CD4-positive, alpha-beta T cell (primary cell): ENCODE measurements at regions not wholly inside any gene's neighbourhood (a gene's known extent, or its start where the extent isn't known, plus 50 kb on each side); places are given as distances from the start of the nearest gene placed in this dataset.

Experiments
- ATAC-seq: fragments of 200-7000 bp; cut with Tn5 transposase; one replicate; pipeline ENCODE4 v1.10.0; 2022; ENCODE audit warnings: mild to moderate bottlenecking; ENCODE audit not compliant: poor library complexity
- CTCF ChIA-PET: fragments of 350-600 bp; sonication (Branson Sonifier 250); formaldehyde crosslinking; loops from one replicate; lab custom pipeline; 2021; ENCODE audit warnings: antibody characterized with exemption, inconsistent platforms; lab: Charles Lee
- POLR2A ChIA-PET: fragments of 350-600 bp; sonication (Branson Sonifier 250); formaldehyde crosslinking; loops from one replicate; lab custom pipeline; 2021; ENCODE audit warnings: antibody characterized with exemption, inconsistent platforms; lab: Charles Lee
- DNase-seq, 14 experiments: peaks; one replicate each; pipeline ENCODE4 v3.0.0-alpha.2; 2013 to 2020; ENCODE audit warnings: mixed read lengths in 2 of 14
- H3K27ac ChIP-seq, 2 donors: one replicate each; pipeline versions ENCODE4 v1.5.1 to v1.7.0; 2013; ENCODE audit warnings: low read length in 2 of 2, low read depth in 1 of 2, mild to moderate bottlenecking in 1 of 2
- H3K27me3 ChIP-seq, 2 experiments: 1 replicate in 1 of 2; 2 replicates in 1 of 2; pipeline versions ENCODE4 v1.6.1 to v1.7.0; 2013; ENCODE audit warnings: low read length in 2 of 2, control low read depth in 1 of 2, mild to moderate bottlenecking in 1 of 2, moderate library complexity in 1 of 2; ENCODE audit not compliant: insufficient read depth in 2 of 2, control insufficient read depth in 1 of 2
- H3K36me3 ChIP-seq: one replicate; pipeline ENCODE4 v1.6.1; 2013; ENCODE audit warnings: low read length, control low read depth; ENCODE audit not compliant: insufficient read depth
- H3K4me1 ChIP-seq: one replicate; pipeline ENCODE4 v1.6.1; 2013; ENCODE audit warnings: low read length, control low read depth; ENCODE audit not compliant: insufficient read depth
- H3K4me3 ChIP-seq: one replicate; pipeline ENCODE4 v1.5.1; 2013; ENCODE audit warnings: mild to moderate bottlenecking, low read length, moderate library complexity
- H3K9me3 ChIP-seq, 2 experiments: 1 replicate in 1 of 2; 2 replicates in 1 of 2; pipeline versions ENCODE4 v1.6.1 to v1.7.0; 2013; ENCODE audit warnings: low read length in 2 of 2, mild to moderate bottlenecking in 2 of 2, control low read depth in 1 of 2, moderate library complexity in 1 of 2; ENCODE audit not compliant: control insufficient read depth in 1 of 2, insufficient read depth in 1 of 2
- H3K27ac Mint-ChIP-seq: one replicate; pipeline ENCODE4 v1.8.0; 2020; ENCODE audit warnings: mixed read lengths
- H3K27me3 Mint-ChIP-seq: one replicate; pipeline ENCODE4 v1.8.0; 2021; ENCODE audit warnings: mixed read lengths
- H3K36me3 Mint-ChIP-seq: one replicate; pipeline ENCODE4 v1.8.0; 2021; ENCODE audit warnings: low read depth, mixed read lengths
- H3K4me1 Mint-ChIP-seq: one replicate; pipeline ENCODE4 v1.8.0; 2021; ENCODE audit warnings: low read depth, mixed read lengths
- H3K4me3 Mint-ChIP-seq: one replicate; pipeline ENCODE4 v1.8.0; 2020; ENCODE audit warnings: mild to moderate bottlenecking, mixed read lengths
- H3K9me3 Mint-ChIP-seq: one replicate; pipeline ENCODE4 v1.8.0; 2020; ENCODE audit warnings: mixed read lengths
- intact Hi-C, 2 experiments: fragments of 100-400 bp; cut with DNase I in 1 of 2; cut with micrococcal nuclease in 1 of 2; formaldehyde crosslinking; loops; one replicate each; pipeline versions ENCODE4 v1.15.1 to v1.9.0; 2023 to 2025; cut with DNase I, micrococcal nuclease
- TF ChIP-seq, protein P1 (sequence below): fragments of 200-600 bp; IDR thresholded peaks from one replicate; pipeline ENCODE4 v1.8.0; 2022; ENCODE audit warnings: antibody characterized with exemption, mild to moderate bottlenecking

DNA sequence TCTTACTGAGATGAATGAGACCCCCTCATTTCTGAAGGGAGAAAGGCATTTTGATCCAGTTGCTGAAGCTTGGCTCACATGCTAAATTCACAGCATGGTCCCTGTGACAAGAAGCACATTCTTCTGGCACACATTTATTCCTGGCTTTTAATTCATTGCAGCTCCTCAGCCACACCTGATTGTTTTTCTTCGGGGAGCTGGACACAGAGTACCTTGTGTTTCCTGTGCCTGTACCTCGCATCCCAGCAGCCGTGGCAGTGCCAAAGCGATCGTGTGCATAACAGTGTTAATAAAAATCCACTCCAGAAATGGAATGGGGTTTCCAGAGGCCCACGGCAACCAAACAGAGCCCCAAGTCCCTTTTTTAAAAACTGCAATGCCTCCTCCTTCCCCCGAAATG is 615.3 kb upstream of the MGMT start:
- intact Hi-C loops: no loop called here
- H3K27me3 Mint-ChIP-seq: no peaks in the 10 kb centered on the region
- no peaks in the 10 kb centered on the region for H3K36me3 ChIP-seq
- H3K9me3 Mint-ChIP-seq: no peaks in the 10 kb centered on the region
- no peaks in the 10 kb centered on the region for H3K4me1 ChIP-seq
- no peaks in the 10 kb centered on the region for H3K36me3 Mint-ChIP-seq
- no peak overlapping the region for H3K27ac Mint-ChIP-seq
- peaks cover 0 to 12% of the 10 kb centered on the region in 2 experiments for H3K9me3 ChIP-seq
- H3K27ac ChIP-seq: no peak overlapping the region
- no peak for DNase-seq
- TF ChIP-seq, protein P1, sequence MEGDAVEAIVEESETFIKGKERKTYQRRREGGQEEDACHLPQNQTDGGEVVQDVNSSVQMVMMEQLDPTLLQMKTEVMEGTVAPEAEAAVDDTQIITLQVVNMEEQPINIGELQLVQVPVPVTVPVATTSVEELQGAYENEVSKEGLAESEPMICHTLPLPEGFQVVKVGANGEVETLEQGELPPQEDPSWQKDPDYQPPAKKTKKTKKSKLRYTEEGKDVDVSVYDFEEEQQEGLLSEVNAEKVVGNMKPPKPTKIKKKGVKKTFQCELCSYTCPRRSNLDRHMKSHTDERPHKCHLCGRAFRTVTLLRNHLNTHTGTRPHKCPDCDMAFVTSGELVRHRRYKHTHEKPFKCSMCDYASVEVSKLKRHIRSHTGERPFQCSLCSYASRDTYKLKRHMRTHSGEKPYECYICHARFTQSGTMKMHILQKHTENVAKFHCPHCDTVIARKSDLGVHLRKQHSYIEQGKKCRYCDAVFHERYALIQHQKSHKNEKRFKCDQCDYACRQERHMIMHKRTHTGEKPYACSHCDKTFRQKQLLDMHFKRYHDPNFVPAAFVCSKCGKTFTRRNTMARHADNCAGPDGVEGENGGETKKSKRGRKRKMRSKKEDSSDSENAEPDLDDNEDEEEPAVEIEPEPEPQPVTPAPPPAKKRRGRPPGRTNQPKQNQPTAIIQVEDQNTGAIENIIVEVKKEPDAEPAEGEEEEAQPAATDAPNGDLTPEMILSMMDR: no peak
- ChIA-PET POLR2A (no interaction called here), CTCF (no interaction called here)
- ATAC-seq: no peak
- no peak overlapping the region for H3K4me3 Mint-ChIP-seq
- no peaks in the 10 kb centered on the region for H3K4me1 Mint-ChIP-seq
- no peak overlapping the region for H3K4me3 ChIP-seq
- H3K27me3 ChIP-seq: peaks cover 0 to 2% of the 10 kb centered on the region in 2 experiments

DNA sequence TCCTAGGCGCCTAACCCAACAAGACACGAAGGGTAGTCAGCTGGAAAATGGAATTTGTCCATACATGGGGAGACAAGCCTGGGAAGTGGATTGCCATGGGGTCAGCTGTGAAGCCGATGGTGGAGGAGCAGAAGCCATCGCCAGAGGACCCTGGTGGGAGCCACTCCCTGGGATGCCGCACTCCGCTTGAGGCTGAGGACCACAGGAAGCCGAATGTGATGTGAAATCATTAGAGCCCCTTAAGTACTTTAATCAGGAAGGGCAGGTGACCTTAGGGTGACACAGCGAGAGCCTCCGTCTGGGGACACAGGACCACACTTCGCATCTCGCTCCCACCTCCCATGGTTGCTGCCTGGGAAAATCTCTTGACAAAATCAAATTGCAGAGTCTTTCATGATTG is 614.6 kb upstream of the MGMT start:
- DNase-seq: no peak
- Histone ChIP-seq H3K4me3 (no peak overlapping the region), H3K27me3 (peaks cover 0 to 2% of the 10 kb centered on the region in 2 experiments), H3K27ac (no peak overlapping the region), H3K36me3 (no peaks in the 10 kb centered on the region), H3K9me3 (peaks cover 0 to 12% of the 10 kb centered on the region in 2 experiments), H3K4me1 (no peaks in the 10 kb centered on the region)
- Mint-ChIP-seq H3K36me3 (no peaks in the 10 kb centered on the region), H3K4me3 (no peak overlapping the region), H3K4me1 (no peaks in the 10 kb centered on the region), H3K9me3 (no peaks in the 10 kb centered on the region), H3K27me3 (peaks cover 3% of the 10 kb centered on the region), H3K27ac (no peak overlapping the region)
- POLR2A ChIA-PET: no interaction called here
- no peak for ATAC-seq
- CTCF ChIA-PET: no interaction called here
- TF ChIP-seq, protein P1: no peak
- intact Hi-C loops: no loop called here

DNA sequence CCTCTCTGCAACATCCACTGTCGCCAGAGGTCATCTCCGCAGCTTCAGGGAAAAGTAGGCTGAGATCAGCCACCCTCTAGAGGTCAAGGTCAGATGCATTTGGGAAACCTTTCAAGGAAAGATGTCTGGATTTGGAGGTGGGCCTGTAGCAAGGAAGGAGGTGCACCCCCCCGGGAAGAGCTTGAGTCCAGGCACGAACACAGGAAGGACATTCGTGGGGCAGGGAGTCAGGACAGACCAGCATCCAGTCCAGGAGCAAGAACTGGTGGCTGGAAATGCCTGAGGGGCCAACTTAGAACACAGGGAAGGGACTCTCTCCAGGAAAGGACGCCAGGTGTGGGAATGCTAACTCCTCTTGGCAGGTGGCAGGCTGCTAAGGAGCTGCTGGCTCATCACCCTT is 614.1 kb upstream of the MGMT start:
- ATAC-seq (no peak), DNase-seq (no peak)
- ChIA-PET POLR2A (no interaction called here), CTCF (no interaction called here)
- no peak overlapping the region for H3K27ac ChIP-seq
- peaks cover 5% of the 10 kb centered on the region for H3K27me3 Mint-ChIP-seq
- TF ChIP-seq, protein P1: no peak
- H3K36me3 Mint-ChIP-seq: no peaks in the 10 kb centered on the region
- peaks cover 0 to 12% of the 10 kb centered on the region in 2 experiments for H3K9me3 ChIP-seq
- intact Hi-C loops: no loop called here
- H3K27ac Mint-ChIP-seq: no peak overlapping the region
- H3K4me1 ChIP-seq: no peaks in the 10 kb centered on the region
- H3K27me3 ChIP-seq: peaks cover 0 to 2% of the 10 kb centered on the region in 2 experiments
- no peaks in the 10 kb centered on the region for H3K4me1 Mint-ChIP-seq
- no peak overlapping the region for H3K4me3 Mint-ChIP-seq
- no peaks in the 10 kb centered on the region for H3K36me3 ChIP-seq
- no peak overlapping the region for H3K4me3 ChIP-seq
- no peaks in the 10 kb centered on the region for H3K9me3 Mint-ChIP-seq
